Testis (tissue), 2 donors: ENCODE measurements at regions not wholly inside any gene's neighbourhood (a gene's known extent, or its start where the extent isn't known, plus 50 kb on each side); places are given as distances from the start of the nearest gene placed in this dataset.
"Not testable (repeated sequence)": the region's sequence is repeated elsewhere in the genome, so short reads cannot be mapped to it uniquely, and the experiment has no call there.

ENCODE experiments used
- CTCF ChIP-seq, 3 experiments: fragments of 450-650 bp in 2 of 3; fragments of 200-600 bp in 1 of 3; sonication (generic) in 1 of 3; IDR thresholded peaks; one replicate each; pipeline ENCODE4 v1.5.1; 2016 to 2019; ENCODE audit warnings: antibody characterized with exemption in 3 of 3, mild to moderate bottlenecking in 2 of 3, moderate library complexity in 1 of 3
- POLR2A ChIP-seq: fragments of 450-650 bp; IDR thresholded peaks from one replicate; pipeline ENCODE4 v1.6.1; 2017; ENCODE audit warnings: antibody characterized with exemption, mild to moderate bottlenecking, moderate library complexity

- TF ChIP-seq CTCF (IDR thresholded peaks at IDR 0.05); POLR2A: not testable (repeated sequence)
Observed at GRCh38 chr9:64071358-64072253, 1213.4 kb downstream of the FOXD4L5 start.
